Trophoblast cell (in vitro differentiated cells and primary cell): ENCODE measurements at regions not wholly inside any gene's neighbourhood (a gene's known extent, or its start where the extent isn't known, plus 50 kb on each side); places are given as distances from the start of the nearest gene placed in this dataset.

Experiments used
- DNase-seq, 2 donors: peaks; one replicate each; pipeline ENCODE4 v3.0.0-alpha.2; 2016
- H2AFZ ChIP-seq: 2 replicates; pipeline ENCODE4 v1.6.1; 2013; ENCODE audit warnings: low read length, moderate library complexity, mild to moderate bottlenecking; ENCODE audit not compliant: insufficient read depth, poor library complexity
- H2AK5ac ChIP-seq: 2 replicates; pipeline ENCODE4 v1.6.1; 2013; ENCODE audit warnings: mild to moderate bottlenecking, low read length
- H2BK120ac ChIP-seq: 2 replicates; pipeline ENCODE4 v1.6.1; 2013; ENCODE audit warnings: low read length, mild to moderate bottlenecking, moderate library complexity; ENCODE audit not compliant: insufficient read depth, poor library complexity
- H2BK12ac ChIP-seq: 2 replicates; pipeline ENCODE4 v1.6.1; 2013; ENCODE audit warnings: mild to moderate bottlenecking, low read length, moderate library complexity
- H2BK5ac ChIP-seq: 2 replicates; pipeline ENCODE4 v1.6.1; 2013; ENCODE audit warnings: low read length, low read depth, moderate library complexity, mild to moderate bottlenecking; ENCODE audit not compliant: poor library complexity
- H3K14ac ChIP-seq: 2 replicates; pipeline ENCODE4 v1.6.1; 2013; ENCODE audit warnings: mild to moderate bottlenecking, low read length
- H3K18ac ChIP-seq: 2 replicates; pipeline ENCODE4 v1.6.1; 2013; ENCODE audit warnings: mild to moderate bottlenecking, low read length
- H3K23ac ChIP-seq: 2 replicates; pipeline ENCODE4 v1.6.1; 2013; ENCODE audit warnings: low read length
- H3K27ac ChIP-seq: 2 replicates; pipeline ENCODE4 v1.5.1; 2013; ENCODE audit warnings: low read depth, mild to moderate bottlenecking, inconsistent platforms, low read length, moderate library complexity
- H3K27me3 ChIP-seq: 2 replicates; pipeline ENCODE4 v1.6.1; 2013; ENCODE audit warnings: inconsistent platforms, mild to moderate bottlenecking, low read length, moderate library complexity; ENCODE audit not compliant: insufficient read depth
- H3K36me3 ChIP-seq, 2 experiments: 1 replicate in 1 of 2; 2 replicates in 1 of 2; pipeline ENCODE4 v1.6.1; 2013; ENCODE audit warnings: low read length in 2 of 2, mild to moderate bottlenecking in 2 of 2, moderate library complexity in 1 of 2; ENCODE audit not compliant: insufficient read depth in 2 of 2, control insufficient read depth in 1 of 2
- H3K4ac ChIP-seq: 2 replicates; pipeline ENCODE4 v1.6.1; 2013; ENCODE audit warnings: low read depth, mild to moderate bottlenecking, low read length, moderate library complexity
- H3K4me1 ChIP-seq, 2 experiments: 1 replicate in 1 of 2; 2 replicates in 1 of 2; pipeline ENCODE4 v1.6.1; 2013; ENCODE audit warnings: low read length in 2 of 2, mild to moderate bottlenecking in 2 of 2, moderate library complexity in 1 of 2; ENCODE audit not compliant: insufficient read depth in 2 of 2, control insufficient read depth in 1 of 2
- H3K4me2 ChIP-seq: 2 replicates; pipeline ENCODE4 v1.6.1; 2013; ENCODE audit warnings: inconsistent platforms, mild to moderate bottlenecking, low read length, moderate library complexity
- H3K4me3 ChIP-seq: 2 replicates; pipeline ENCODE4 v1.5.1; 2013; ENCODE audit warnings: mild to moderate bottlenecking, low read depth, low read length, inconsistent platforms
- H3K79me1 ChIP-seq: one replicate; pipeline ENCODE4 v1.6.1; 2013; ENCODE audit warnings: low read length
- H3K79me2 ChIP-seq: 2 replicates; pipeline ENCODE4 v1.6.1; 2013; ENCODE audit warnings: low read length, mild to moderate bottlenecking; ENCODE audit not compliant: control insufficient read depth, insufficient read depth, poor library complexity
- H3K9ac ChIP-seq: 2 replicates; pipeline ENCODE4 v1.6.1; 2013; ENCODE audit warnings: mild to moderate bottlenecking, low read length
- H3K9me3 ChIP-seq: 2 replicates; pipeline ENCODE4 v1.6.1; 2013; ENCODE audit warnings: low read depth, mild to moderate bottlenecking, control low read depth, inconsistent platforms, low read length; ENCODE audit not compliant: insufficient read depth
- H4K12ac ChIP-seq: 2 replicates; pipeline ENCODE4 v1.6.1; 2013; ENCODE audit warnings: low read depth, mild to moderate bottlenecking, low read length, moderate library complexity
- H4K8ac ChIP-seq: 2 replicates; pipeline ENCODE4 v1.6.1; 2013; ENCODE audit warnings: low read depth, mild to moderate bottlenecking, low read length, moderate library complexity
- H4K91ac ChIP-seq: one replicate; pipeline ENCODE4 v1.6.1; 2013; ENCODE audit warnings: low read depth, mild to moderate bottlenecking, low read length, moderate library complexity
- WGBS: extraction: QIAGEN DNeasy Blood & Tissue Kit; methylation state at CpG from one replicate; pipeline ENCODE4 v1.1.7; 2013; ENCODE audit warnings: missing lambda C conversion rate; ENCODE audit not compliant: insufficient read length, insufficient coverage; ENCODE audit errors: extremely low coverage; 5-methylcytosine and 5-hydroxymethylcytosine counted together

GRCh38 chr1:5594056-5594956, 397.9 kb downstream of the NPHP4 start:
- no peak for DNase-seq
- Histone ChIP-seq H3K9ac (no peak overlapping the region), H3K4me1 (peaks cover 7 to 8% of the 10 kb centered on the region in 2 experiments), H3K4me2 (no peak overlapping the region), H2BK12ac (no peak overlapping the region), H3K4me3 (no peak overlapping the region), H2AFZ (no peak overlapping the region), H3K4ac (no peak overlapping the region), H3K36me3 (no peaks in the 10 kb centered on the region), H3K23ac (no peak overlapping the region), H4K91ac (no peak overlapping the region), H4K8ac (no peak overlapping the region), H2BK5ac (no peak overlapping the region), H3K18ac (no peak overlapping the region), H3K14ac (no peak overlapping the region), H4K12ac (no peak overlapping the region), H3K79me2 (no peaks in the 10 kb centered on the region), H3K27ac (no peak overlapping the region), H3K79me1 (no peaks in the 10 kb centered on the region), H2AK5ac (no peak overlapping the region), H3K27me3 (no peaks in the 10 kb centered on the region), H2BK120ac (no peak overlapping the region), H3K9me3 (peaks cover 2% of the 10 kb centered on the region)
- no CpG with 5 or more reads among the region's 18 CpGs for WGBS

GRCh38 chr1:5590717-5591116, 401.5 kb downstream of the NPHP4 start:
- Histone ChIP-seq H3K14ac (no peak overlapping the region), H2BK120ac (no peak overlapping the region), H2AK5ac (no peak overlapping the region), H3K23ac (no peak overlapping the region), H3K18ac (no peak overlapping the region), H4K8ac (no peak overlapping the region), H3K9me3 (peaks cover 2% of the 10 kb centered on the region), H2BK12ac (no peak overlapping the region), H3K27me3 (no peaks in the 10 kb centered on the region), H4K91ac (no peak overlapping the region), H3K79me2 (no peaks in the 10 kb centered on the region), H3K27ac (no peak overlapping the region), H3K9ac (no peak overlapping the region), H2BK5ac (no peak overlapping the region), H3K4me3 (no peak overlapping the region), H2AFZ (no peak overlapping the region), H3K79me1 (no peaks in the 10 kb centered on the region), H3K36me3 (no peaks in the 10 kb centered on the region), H4K12ac (no peak overlapping the region), H3K4ac (no peak overlapping the region), H3K4me1 (no peaks in the 10 kb centered on the region), H3K4me2 (no peak overlapping the region)
- DNase-seq: no peak
- no CpG with 5 or more reads among the region's 1 CpG for WGBS

GRCh38 chr1:5586629-5587028, 405.6 kb downstream of the NPHP4 start:
- Histone ChIP-seq H3K4me2 (no peak overlapping the region), H3K4ac (no peak overlapping the region), H3K79me1 (no peaks in the 10 kb centered on the region), H3K9ac (no peak overlapping the region), H4K91ac (no peak overlapping the region), H4K8ac (no peak overlapping the region), H3K14ac (no peak overlapping the region), H3K4me1 (no peaks in the 10 kb centered on the region), H4K12ac (no peak overlapping the region), H3K27me3 (no peaks in the 10 kb centered on the region), H3K9me3 (no peaks in the 10 kb centered on the region), H3K79me2 (no peaks in the 10 kb centered on the region), H2BK120ac (no peak overlapping the region), H3K36me3 (no peaks in the 10 kb centered on the region), H3K4me3 (no peak overlapping the region), H2BK12ac (no peak overlapping the region), H3K27ac (no peak overlapping the region), H3K23ac (no peak overlapping the region), H2AK5ac (no peak overlapping the region), H2BK5ac (no peak overlapping the region), H3K18ac (no peak overlapping the region), H2AFZ (no peak overlapping the region)
- DNase-seq: no peak
- WGBS: no CpG with 5 or more reads among the region's 4 CpGs

GRCh38 chr1:5585256-5585655, 407.0 kb downstream of the NPHP4 start:
- Histone ChIP-seq H4K8ac (no peak overlapping the region), H3K79me2 (no peaks in the 10 kb centered on the region), H3K9ac (no peak overlapping the region), H3K23ac (no peak overlapping the region), H2BK120ac (no peak overlapping the region), H3K4ac (no peak overlapping the region), H2BK5ac (no peak overlapping the region), H2AK5ac (no peak overlapping the region), H3K4me2 (no peak overlapping the region), H3K9me3 (no peaks in the 10 kb centered on the region), H4K91ac (no peak overlapping the region), H3K27ac (no peak overlapping the region), H3K36me3 (no peaks in the 10 kb centered on the region), H3K79me1 (no peaks in the 10 kb centered on the region), H4K12ac (no peak overlapping the region), H3K18ac (no peak overlapping the region), H2BK12ac (no peak overlapping the region), H3K27me3 (no peaks in the 10 kb centered on the region), H3K14ac (no peak overlapping the region), H2AFZ (no peak overlapping the region), H3K4me3 (no peak overlapping the region), H3K4me1 (no peaks in the 10 kb centered on the region)
- DNase-seq: no peak
- no CpG with 5 or more reads among the region's 9 CpGs for WGBS
